ENCODE measurements at regions not wholly inside any gene's neighbourhood (a gene's known extent, or its start where the extent isn't known, plus 50 kb on each side); places are given as distances from the start of the nearest gene placed in this dataset.

DNA sequence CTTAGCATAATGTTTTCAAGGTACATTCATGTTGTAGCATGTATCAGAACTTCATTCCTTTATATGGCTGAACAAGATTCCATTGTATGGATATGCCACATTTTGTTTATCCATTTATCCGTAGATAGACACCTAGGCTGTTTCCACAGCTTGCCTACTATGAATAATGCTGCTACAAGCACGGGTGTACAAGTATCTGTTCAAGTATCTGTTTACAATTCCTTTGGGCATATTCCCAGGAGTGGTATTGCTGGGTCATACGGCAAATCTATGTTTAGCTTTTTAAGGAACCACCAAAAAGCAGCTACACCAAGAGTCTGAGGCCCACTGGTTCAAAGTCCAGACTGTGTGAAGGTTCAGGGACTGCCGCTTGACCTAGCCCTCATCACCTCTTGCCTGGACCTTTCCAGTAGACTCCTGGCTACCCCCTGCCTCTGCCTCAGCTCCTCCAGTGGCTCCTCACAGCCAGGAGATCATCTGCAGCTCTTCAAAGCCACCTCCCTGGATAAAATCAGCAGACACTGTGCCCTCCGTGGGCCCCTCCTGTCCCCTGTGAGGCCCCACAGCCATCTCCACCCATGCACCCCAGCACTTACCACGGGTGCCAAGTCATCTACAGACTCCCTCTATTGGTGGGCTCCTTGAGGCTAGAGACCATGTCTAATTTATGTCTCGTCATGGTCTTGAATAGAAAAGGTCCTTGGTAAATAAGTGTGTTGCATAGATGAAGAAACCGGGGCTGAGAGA is 160.3 kb downstream of the MN1 start:
- Histone ChIP-seq H3K4me3 (ENCODE audit: extremely low read depth, insufficient read depth, low read length, poor library complexity, severe bottlenecking) (no peak overlapping the region), H3K9me3 (ENCODE audit: control insufficient read depth, low read length) (no peaks in the 10 kb centered on the region), H3K36me3 (ENCODE audit: control insufficient read depth, insufficient read depth, low read length) (no peaks in the 10 kb centered on the region), H3K27ac (ENCODE audit: low read depth, low read length, severe bottlenecking) (no peak overlapping the region), H3K4me1 (ENCODE audit: control insufficient read depth, insufficient read depth, low read length, poor library complexity, severe bottlenecking) (no peaks in the 10 kb centered on the region)
- WGBS, 2 experiments (ENCODE audit: insufficient coverage in 2 of 2): 68 to 83% methylated on average over 6 to 7 of the region's 8 CpGs

DNA sequence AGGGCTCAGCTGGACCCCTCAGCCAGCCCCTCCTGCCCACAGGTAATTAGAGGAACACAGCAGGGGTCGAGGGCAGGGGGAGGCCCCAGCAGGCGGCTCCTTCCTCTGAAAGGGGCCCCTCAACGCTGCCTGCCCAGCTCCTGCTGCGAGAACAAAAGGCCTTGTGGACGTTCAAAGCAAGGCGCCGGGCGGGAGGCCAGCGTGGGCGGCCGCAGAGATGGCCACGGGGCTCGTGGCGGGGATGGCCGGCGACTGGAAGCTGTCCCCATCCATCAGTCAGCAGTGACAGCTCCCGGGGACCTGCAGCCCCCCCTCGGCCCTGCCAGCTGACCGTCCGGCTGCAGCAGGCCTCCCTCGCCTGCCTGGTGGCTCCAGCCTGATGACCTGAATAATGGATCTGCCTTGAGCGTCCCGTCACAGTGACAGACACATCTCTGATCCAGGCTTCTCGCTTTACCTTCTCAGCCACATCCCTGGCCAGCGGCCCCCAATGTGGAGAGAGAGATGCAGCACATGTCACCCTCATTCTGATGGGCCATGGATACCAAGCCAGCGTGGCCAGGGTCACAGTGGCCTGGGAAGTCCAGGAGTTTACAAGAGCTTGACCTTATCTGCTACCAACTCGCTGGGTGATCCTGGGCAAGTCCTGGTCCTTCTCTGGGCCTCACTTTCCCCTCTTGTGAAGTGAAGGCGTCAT is 159.3 kb downstream of the MN1 start:
- Histone ChIP-seq H3K36me3 (ENCODE audit: control insufficient read depth, insufficient read depth, low read length) (no peaks in the 10 kb centered on the region), H3K4me3 (ENCODE audit: extremely low read depth, insufficient read depth, low read length, poor library complexity, severe bottlenecking) (no peak overlapping the region), H3K9me3 (ENCODE audit: control insufficient read depth, low read length) (no peaks in the 10 kb centered on the region), H3K27ac (ENCODE audit: low read depth, low read length, severe bottlenecking) (no peak overlapping the region), H3K4me1 (ENCODE audit: control insufficient read depth, insufficient read depth, low read length, poor library complexity, severe bottlenecking) (no peaks in the 10 kb centered on the region)
- 34% methylated on average over 22 of the region's 28 CpGs for WGBS, 2 experiments (ENCODE audit: insufficient coverage in 2 of 2)

DNA sequence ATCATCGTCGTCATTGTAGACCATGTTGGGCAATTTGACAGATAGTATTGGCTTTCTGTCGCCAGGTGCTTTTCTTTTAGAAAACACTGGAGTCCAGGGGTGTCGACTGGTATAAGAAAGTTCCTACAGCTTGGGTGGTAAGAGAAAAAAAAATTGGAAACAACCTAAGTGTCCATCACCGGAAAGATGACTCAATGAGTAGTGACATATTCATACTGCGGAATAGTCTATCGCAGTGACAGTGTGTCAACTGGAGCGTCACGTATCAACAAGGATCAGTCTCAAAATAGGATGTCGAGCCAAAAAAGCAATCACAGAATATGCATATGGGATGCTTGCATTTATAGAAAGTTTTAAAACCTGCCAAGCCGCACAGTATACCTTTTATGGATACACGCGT is 157.6 kb downstream of the MN1 start:
- Histone ChIP-seq H3K4me1 (ENCODE audit: control insufficient read depth, insufficient read depth, low read length, poor library complexity, severe bottlenecking) (no peaks in the 10 kb centered on the region), H3K4me3 (ENCODE audit: extremely low read depth, insufficient read depth, low read length, poor library complexity, severe bottlenecking) (no peak overlapping the region), H3K9me3 (ENCODE audit: control insufficient read depth, low read length) (no peaks in the 10 kb centered on the region), H3K36me3 (ENCODE audit: control insufficient read depth, insufficient read depth, low read length) (no peaks in the 10 kb centered on the region), H3K27ac (ENCODE audit: low read depth, low read length, severe bottlenecking) (no peak overlapping the region)
- 96 to 100% methylated on average over 13 of the region's 13 CpGs for WGBS, 2 experiments (ENCODE audit: insufficient coverage in 2 of 2)

GRCh38 chr22:27644566-27644965 is 157.0 kb downstream of the MN1 start:
- Histone ChIP-seq H3K36me3 (ENCODE audit: control insufficient read depth, insufficient read depth, low read length) (no peaks in the 10 kb centered on the region), H3K4me3 (ENCODE audit: extremely low read depth, insufficient read depth, low read length, poor library complexity, severe bottlenecking) (no peak overlapping the region), H3K4me1 (ENCODE audit: control insufficient read depth, insufficient read depth, low read length, poor library complexity, severe bottlenecking) (no peaks in the 10 kb centered on the region), H3K27ac (ENCODE audit: low read depth, low read length, severe bottlenecking) (no peak overlapping the region), H3K9me3 (ENCODE audit: control insufficient read depth, low read length) (no peaks in the 10 kb centered on the region)
- WGBS, 2 experiments (ENCODE audit: insufficient coverage in 2 of 2): 33 to 91% methylated on average over 1 to 5 of the region's 7 CpGs

- Histone ChIP-seq H3K4me3 (ENCODE audit: extremely low read depth, insufficient read depth, low read length, poor library complexity, severe bottlenecking) (no peak overlapping the region), H3K27ac (ENCODE audit: low read depth, low read length, severe bottlenecking) (no peak overlapping the region), H3K4me1 (ENCODE audit: control insufficient read depth, insufficient read depth, low read length, poor library complexity, severe bottlenecking) (no peaks in the 10 kb centered on the region), H3K9me3 (ENCODE audit: control insufficient read depth, low read length) (no peaks in the 10 kb centered on the region), H3K36me3 (ENCODE audit: control insufficient read depth, insufficient read depth, low read length) (no peaks in the 10 kb centered on the region)
- WGBS, 2 experiments (ENCODE audit: insufficient coverage in 2 of 2): 94 to 100% methylated on average over 2 to 3 of the region's 3 CpGs
Measured at GRCh38 chr22:27647540-27647939, 154.0 kb downstream of the MN1 start.

DNA sequence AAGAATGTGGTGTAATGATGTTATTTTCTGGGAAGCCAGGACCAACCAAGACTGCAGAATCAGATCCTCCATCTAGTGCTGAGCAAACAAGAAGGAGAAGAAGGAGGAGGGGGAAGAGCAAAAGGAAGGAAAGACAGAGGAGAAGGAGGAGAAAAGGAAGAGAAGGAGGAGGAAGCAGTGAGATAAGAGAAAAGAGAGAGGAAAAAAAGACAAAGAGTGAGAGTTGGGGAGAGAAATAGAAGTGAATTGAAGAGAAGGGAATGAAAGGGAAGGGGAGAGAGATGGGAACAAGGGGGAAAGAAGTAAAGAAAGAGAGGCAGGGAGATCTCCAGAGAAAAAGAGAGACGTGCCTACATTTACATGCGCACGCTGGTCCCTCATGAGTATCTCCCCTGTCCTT is 153.5 kb downstream of the MN1 start:
- Histone ChIP-seq H3K4me3 (ENCODE audit: extremely low read depth, insufficient read depth, low read length, poor library complexity, severe bottlenecking) (no peak overlapping the region), H3K27ac (ENCODE audit: low read depth, low read length, severe bottlenecking) (no peak overlapping the region), H3K4me1 (ENCODE audit: control insufficient read depth, insufficient read depth, low read length, poor library complexity, severe bottlenecking) (no peaks in the 10 kb centered on the region), H3K9me3 (ENCODE audit: control insufficient read depth, low read length) (no peaks in the 10 kb centered on the region), H3K36me3 (ENCODE audit: control insufficient read depth, insufficient read depth, low read length) (no peaks in the 10 kb centered on the region)
- 80 to 90% methylated on average over 2 to 3 of the region's 3 CpGs for WGBS, 2 experiments (ENCODE audit: insufficient coverage in 2 of 2)

- no peak overlapping the region for H3K27ac ChIP-seq (ENCODE audit: low read depth, low read length, severe bottlenecking)
- H3K36me3 ChIP-seq (ENCODE audit: control insufficient read depth, insufficient read depth, low read length): no peaks in the 10 kb centered on the region
- H3K9me3 ChIP-seq (ENCODE audit: control insufficient read depth, low read length): no peaks in the 10 kb centered on the region
- H3K4me3 ChIP-seq (ENCODE audit: extremely low read depth, insufficient read depth, low read length, poor library complexity, severe bottlenecking): no peak overlapping the region
- WGBS, 2 experiments (ENCODE audit: insufficient coverage in 2 of 2): 87 to 93% methylated on average over 2 of the region's 2 CpGs
- no peaks in the 10 kb centered on the region for H3K4me1 ChIP-seq (ENCODE audit: control insufficient read depth, insufficient read depth, low read length, poor library complexity, severe bottlenecking)
Measured at GRCh38 chr22:27648853-27649252, 152.7 kb downstream of the MN1 start.

- Histone ChIP-seq H3K36me3 (ENCODE audit: control insufficient read depth, insufficient read depth, low read length) (no peaks in the 10 kb centered on the region), H3K4me1 (ENCODE audit: control insufficient read depth, insufficient read depth, low read length, poor library complexity, severe bottlenecking) (no peaks in the 10 kb centered on the region), H3K9me3 (ENCODE audit: control insufficient read depth, low read length) (no peaks in the 10 kb centered on the region), H3K4me3 (ENCODE audit: extremely low read depth, insufficient read depth, low read length, poor library complexity, severe bottlenecking) (no peak overlapping the region), H3K27ac (ENCODE audit: low read depth, low read length, severe bottlenecking) (no peak overlapping the region)
- WGBS, 2 experiments (ENCODE audit: insufficient coverage in 2 of 2): 88 to 97% methylated on average over 9 to 10 of the region's 10 CpGs
Measured at GRCh38 chr22:27650572-27650971, 151.0 kb downstream of the MN1 start.

DNA sequence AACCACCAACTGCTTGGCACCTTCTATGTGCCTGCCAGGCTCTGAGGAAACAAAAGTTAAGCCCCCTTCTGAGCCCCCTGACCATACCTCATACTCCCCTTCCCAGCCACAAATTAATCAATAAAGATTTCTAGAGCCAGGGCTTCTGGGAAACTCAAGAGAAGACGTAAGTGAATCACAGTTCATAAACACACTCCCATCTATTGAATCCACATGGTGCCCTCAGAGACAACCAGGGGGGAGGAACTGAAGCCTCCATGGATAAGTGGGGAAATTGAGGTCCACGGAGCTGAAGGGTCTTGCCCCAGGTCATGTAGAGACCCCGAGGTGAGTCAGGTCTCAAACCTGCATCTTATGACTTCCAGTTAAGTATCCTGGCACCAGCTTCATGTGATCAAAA is 150.6 kb downstream of the MN1 start:
- Histone ChIP-seq H3K9me3 (ENCODE audit: control insufficient read depth, low read length) (no peaks in the 10 kb centered on the region), H3K27ac (ENCODE audit: low read depth, low read length, severe bottlenecking) (no peak overlapping the region), H3K4me1 (ENCODE audit: control insufficient read depth, insufficient read depth, low read length, poor library complexity, severe bottlenecking) (no peaks in the 10 kb centered on the region), H3K4me3 (ENCODE audit: extremely low read depth, insufficient read depth, low read length, poor library complexity, severe bottlenecking) (no peak overlapping the region), H3K36me3 (ENCODE audit: control insufficient read depth, insufficient read depth, low read length) (no peaks in the 10 kb centered on the region)
- 82 to 94% methylated on average over 2 of the region's 3 CpGs for WGBS, 2 experiments (ENCODE audit: insufficient coverage in 2 of 2)

DNA sequence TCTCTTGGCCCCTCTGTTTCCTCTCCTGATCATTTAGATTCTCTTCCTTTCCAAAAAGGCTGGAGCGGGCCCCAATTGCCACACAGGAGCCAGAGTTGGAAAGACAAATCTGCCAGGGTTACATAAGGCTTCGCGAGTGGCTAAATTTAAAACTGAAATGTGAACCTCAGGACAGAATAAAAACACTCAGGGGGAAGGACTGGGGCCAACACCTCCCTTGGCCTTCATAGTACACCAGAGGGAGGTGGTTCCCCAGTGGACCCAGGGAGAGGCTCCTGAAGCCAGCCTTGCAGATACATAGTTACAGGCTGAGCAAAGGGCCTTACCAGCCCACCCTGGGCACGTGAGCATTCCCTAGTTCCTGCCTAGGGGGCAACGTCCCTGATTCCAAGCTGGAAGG is 150.1 kb downstream of the MN1 start:
- Histone ChIP-seq H3K4me3 (ENCODE audit: extremely low read depth, insufficient read depth, low read length, poor library complexity, severe bottlenecking) (no peak overlapping the region), H3K4me1 (ENCODE audit: control insufficient read depth, insufficient read depth, low read length, poor library complexity, severe bottlenecking) (no peaks in the 10 kb centered on the region), H3K9me3 (ENCODE audit: control insufficient read depth, low read length) (no peaks in the 10 kb centered on the region), H3K27ac (ENCODE audit: low read depth, low read length, severe bottlenecking) (no peak overlapping the region), H3K36me3 (ENCODE audit: control insufficient read depth, insufficient read depth, low read length) (no peaks in the 10 kb centered on the region)
- 72 to 81% methylated on average over 3 to 5 of the region's 5 CpGs for WGBS, 2 experiments (ENCODE audit: insufficient coverage in 2 of 2)
